ENCODE measurements at regions not wholly inside any gene's neighbourhood (a gene's known extent, or its start where the extent isn't known, plus 50 kb on each side); places are given as distances from the start of the nearest gene placed in this dataset.

GRCh38 chr2:236673823-236674185 lies 104.2 kb downstream of the ACKR3 start:
- DNase-seq (ENCODE audit: low read depth): no peak

- no peak for DNase-seq (ENCODE audit: low read depth)
Measured at GRCh38 chr2:236674238-236674637, 104.6 kb downstream of the ACKR3 start.

GRCh38 chr2:236674646-236675045 lies 105.0 kb downstream of the ACKR3 start:
- DNase-seq (ENCODE audit: low read depth): no peak

GRCh38 chr2:236675051-236675450 lies 105.4 kb downstream of the ACKR3 start:
- no peak for DNase-seq (ENCODE audit: low read depth)

- no peak for DNase-seq (ENCODE audit: low read depth)
Measured at GRCh38 chr2:236675526-236675925, 105.9 kb downstream of the ACKR3 start.

- DNase-seq (ENCODE audit: low read depth): no peak
Measured at GRCh38 chr2:236676136-236676873, 106.7 kb downstream of the ACKR3 start.

- DNase-seq (ENCODE audit: low read depth): no peak
Measured at GRCh38 chr2:236677368-236677767, 107.7 kb downstream of the ACKR3 start.

GRCh38 chr2:236678307-236678975 lies 108.8 kb downstream of the ACKR3 start:
- no peak for DNase-seq (ENCODE audit: low read depth)

- no peak for DNase-seq (ENCODE audit: low read depth)
Measured at GRCh38 chr2:236679884-236680860, 110.5 kb downstream of the ACKR3 start.

- no peak for DNase-seq (ENCODE audit: low read depth)
Measured at GRCh38 chr2:236682651-236683422, 113.2 kb downstream of the ACKR3 start.

GRCh38 chr2:236684504-236685256 lies 115.1 kb downstream of the ACKR3 start:
- DNase-seq (ENCODE audit: low read depth): no peak

- no peak for DNase-seq (ENCODE audit: low read depth)
Measured at GRCh38 chr2:236685361-236685760, 115.7 kb downstream of the ACKR3 start.

- no peak for DNase-seq (ENCODE audit: low read depth)
Measured at GRCh38 chr2:236685979-236686520, 116.4 kb downstream of the ACKR3 start.

GRCh38 chr2:236686561-236686960 lies 116.9 kb downstream of the ACKR3 start:
- no peak for DNase-seq (ENCODE audit: low read depth)

- no peak for DNase-seq (ENCODE audit: low read depth)
Measured at GRCh38 chr2:236687296-236687965, 117.8 kb downstream of the ACKR3 start.

GRCh38 chr2:236688157-236688556 lies 118.5 kb downstream of the ACKR3 start:
- no peak for DNase-seq (ENCODE audit: low read depth)

GRCh38 chr2:236688563-236689392 lies 119.2 kb downstream of the ACKR3 start:
- DNase-seq (ENCODE audit: low read depth): no peak

- DNase-seq (ENCODE audit: low read depth): no peak
Measured at GRCh38 chr2:236689393-236689700, 119.7 kb downstream of the ACKR3 start.

- DNase-seq (ENCODE audit: low read depth): no peak
Measured at GRCh38 chr2:236689981-236690380, 120.4 kb downstream of the ACKR3 start.
